ENCODE measurements at regions not wholly inside any gene's neighbourhood (a gene's known extent, or its start where the extent isn't known, plus 50 kb on each side); places are given as distances from the start of the nearest gene placed in this dataset.

GRCh38 chr1:59026472-59026948, 242.7 kb upstream of the JUN start:
- TF ChIP-seq MAX (IDR thresholded peaks at IDR 0.05) (no peak), ZBTB7A (IDR thresholded peaks at IDR 0.05; ENCODE audit: low read depth) (no peak), FOXM1 (IDR thresholded peaks at IDR 0.05; ENCODE audit: borderline replicate concordance, low read depth) (no peak), CEBPB (IDR thresholded peaks at IDR 0.05) (no peak), EP300 (IDR thresholded peaks at IDR 0.05; ENCODE audit: borderline replicate concordance) (no peak), CREB1 (IDR thresholded peaks at IDR 0.05; ENCODE audit: low read depth) (no peak), TAF1 (IDR thresholded peaks at IDR 0.05; ENCODE audit: low read depth) (no peak), RAD21 (IDR thresholded peaks at IDR 0.05; ENCODE audit: low read depth) (no peak), REST (IDR thresholded peaks at IDR 0.05; ENCODE audit: low read depth) (no peak), EGR1 (IDR thresholded peaks at IDR 0.05) (no peak), USF1 (IDR thresholded peaks at IDR 0.05) (no peak), YY1 (IDR thresholded peaks at IDR 0.05; ENCODE audit: low read depth) (no peak), TCF12 (IDR thresholded peaks at IDR 0.05; ENCODE audit: low read depth) (no peak), NFIC (IDR thresholded peaks at IDR 0.05) (no peak)

Measured in Ishikawa (cell line).